ENCODE measurements at regions not wholly inside any gene's neighbourhood (a gene's known extent, or its start where the extent isn't known, plus 50 kb on each side); places are given as distances from the start of the nearest gene placed in this dataset.

DNA sequence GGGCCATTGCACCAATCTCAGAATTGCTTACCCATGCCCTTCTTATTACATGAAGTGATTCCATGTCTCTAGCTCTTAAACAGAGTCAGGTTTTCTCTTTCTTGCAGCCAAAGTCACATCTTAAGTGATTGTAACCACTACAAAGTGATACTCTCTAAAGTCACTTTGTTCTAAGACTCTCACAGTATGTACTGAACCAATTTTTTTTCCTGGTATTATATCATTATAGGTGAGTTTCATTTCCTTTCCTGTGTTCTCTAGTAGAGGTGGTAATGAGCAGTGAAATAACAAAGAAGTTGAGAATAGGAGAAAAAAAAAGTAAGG is 66.3 kb upstream of the DARS1 start:
- intact Hi-C loops (cut with micrococcal nuclease; ENCODE audit: unreplicated experiment) (no loop called here), in situ Hi-C loops (cut with HindIII; ENCODE audit: low pct_unique_long_range_greater_than_20kb, low sequenced_read_pairs) (no loop called here)
- TF ChIP-seq, protein P1, sequence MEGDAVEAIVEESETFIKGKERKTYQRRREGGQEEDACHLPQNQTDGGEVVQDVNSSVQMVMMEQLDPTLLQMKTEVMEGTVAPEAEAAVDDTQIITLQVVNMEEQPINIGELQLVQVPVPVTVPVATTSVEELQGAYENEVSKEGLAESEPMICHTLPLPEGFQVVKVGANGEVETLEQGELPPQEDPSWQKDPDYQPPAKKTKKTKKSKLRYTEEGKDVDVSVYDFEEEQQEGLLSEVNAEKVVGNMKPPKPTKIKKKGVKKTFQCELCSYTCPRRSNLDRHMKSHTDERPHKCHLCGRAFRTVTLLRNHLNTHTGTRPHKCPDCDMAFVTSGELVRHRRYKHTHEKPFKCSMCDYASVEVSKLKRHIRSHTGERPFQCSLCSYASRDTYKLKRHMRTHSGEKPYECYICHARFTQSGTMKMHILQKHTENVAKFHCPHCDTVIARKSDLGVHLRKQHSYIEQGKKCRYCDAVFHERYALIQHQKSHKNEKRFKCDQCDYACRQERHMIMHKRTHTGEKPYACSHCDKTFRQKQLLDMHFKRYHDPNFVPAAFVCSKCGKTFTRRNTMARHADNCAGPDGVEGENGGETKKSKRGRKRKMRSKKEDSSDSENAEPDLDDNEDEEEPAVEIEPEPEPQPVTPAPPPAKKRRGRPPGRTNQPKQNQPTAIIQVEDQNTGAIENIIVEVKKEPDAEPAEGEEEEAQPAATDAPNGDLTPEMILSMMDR (IDR thresholded peaks at IDR 0.05): no peak
- TF ChIP-seq SIN3A (IDR thresholded peaks at IDR 0.05; ENCODE audit: borderline replicate concordance, insufficient read depth, low read depth, low read length) (no peak), POLR2AphosphoS5 (IDR thresholded peaks at IDR 0.05; ENCODE audit: low read depth, low read length) (no peak), TCF7L2 (IDR thresholded peaks at IDR 0.05; ENCODE audit: low read depth, low read length) (no peak)
- TF ChIP-seq, protein P2, sequence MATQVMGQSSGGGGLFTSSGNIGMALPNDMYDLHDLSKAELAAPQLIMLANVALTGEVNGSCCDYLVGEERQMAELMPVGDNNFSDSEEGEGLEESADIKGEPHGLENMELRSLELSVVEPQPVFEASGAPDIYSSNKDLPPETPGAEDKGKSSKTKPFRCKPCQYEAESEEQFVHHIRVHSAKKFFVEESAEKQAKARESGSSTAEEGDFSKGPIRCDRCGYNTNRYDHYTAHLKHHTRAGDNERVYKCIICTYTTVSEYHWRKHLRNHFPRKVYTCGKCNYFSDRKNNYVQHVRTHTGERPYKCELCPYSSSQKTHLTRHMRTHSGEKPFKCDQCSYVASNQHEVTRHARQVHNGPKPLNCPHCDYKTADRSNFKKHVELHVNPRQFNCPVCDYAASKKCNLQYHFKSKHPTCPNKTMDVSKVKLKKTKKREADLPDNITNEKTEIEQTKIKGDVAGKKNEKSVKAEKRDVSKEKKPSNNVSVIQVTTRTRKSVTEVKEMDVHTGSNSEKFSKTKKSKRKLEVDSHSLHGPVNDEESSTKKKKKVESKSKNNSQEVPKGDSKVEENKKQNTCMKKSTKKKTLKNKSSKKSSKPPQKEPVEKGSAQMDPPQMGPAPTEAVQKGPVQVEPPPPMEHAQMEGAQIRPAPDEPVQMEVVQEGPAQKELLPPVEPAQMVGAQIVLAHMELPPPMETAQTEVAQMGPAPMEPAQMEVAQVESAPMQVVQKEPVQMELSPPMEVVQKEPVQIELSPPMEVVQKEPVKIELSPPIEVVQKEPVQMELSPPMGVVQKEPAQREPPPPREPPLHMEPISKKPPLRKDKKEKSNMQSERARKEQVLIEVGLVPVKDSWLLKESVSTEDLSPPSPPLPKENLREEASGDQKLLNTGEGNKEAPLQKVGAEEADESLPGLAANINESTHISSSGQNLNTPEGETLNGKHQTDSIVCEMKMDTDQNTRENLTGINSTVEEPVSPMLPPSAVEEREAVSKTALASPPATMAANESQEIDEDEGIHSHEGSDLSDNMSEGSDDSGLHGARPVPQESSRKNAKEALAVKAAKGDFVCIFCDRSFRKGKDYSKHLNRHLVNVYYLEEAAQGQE (IDR thresholded peaks at IDR 0.05; ENCODE audit: insufficient read depth in 1 of 2, low read depth in 2 of 2, low read length in 1 of 2): no peak
- Histone ChIP-seq H3K27ac (ENCODE audit: low read length) (no peak overlapping the region), H3K36me3 (ENCODE audit: control insufficient read depth, insufficient read depth, low read length) (no peaks in the 10 kb centered on the region), H3K4me1 (ENCODE audit: control insufficient read depth, insufficient read depth, low read length) (no peaks in the 10 kb centered on the region), H3K4me3 (ENCODE audit: low read depth in 2 of 2, low read length in 2 of 2) (no peak overlapping the region), H3K9me3 (ENCODE audit: control insufficient read depth, insufficient read depth, low read depth, low read length) (no peaks in the 10 kb centered on the region), H3K27me3 (ENCODE audit: control insufficient read depth, insufficient read depth, low read length) (0 out of 2 replicates have a peak, but pooled peaks cover 2% of the 10 kb centered on the region)
- ChIA-PET CTCF (no interaction called here), POLR2A (no interaction called here)
- DNase-seq (ENCODE audit: low read depth, low spot score) (no peak), ATAC-seq (no peak)
- BruUV-seq (replicated peaks): no TSS peak

DNA sequence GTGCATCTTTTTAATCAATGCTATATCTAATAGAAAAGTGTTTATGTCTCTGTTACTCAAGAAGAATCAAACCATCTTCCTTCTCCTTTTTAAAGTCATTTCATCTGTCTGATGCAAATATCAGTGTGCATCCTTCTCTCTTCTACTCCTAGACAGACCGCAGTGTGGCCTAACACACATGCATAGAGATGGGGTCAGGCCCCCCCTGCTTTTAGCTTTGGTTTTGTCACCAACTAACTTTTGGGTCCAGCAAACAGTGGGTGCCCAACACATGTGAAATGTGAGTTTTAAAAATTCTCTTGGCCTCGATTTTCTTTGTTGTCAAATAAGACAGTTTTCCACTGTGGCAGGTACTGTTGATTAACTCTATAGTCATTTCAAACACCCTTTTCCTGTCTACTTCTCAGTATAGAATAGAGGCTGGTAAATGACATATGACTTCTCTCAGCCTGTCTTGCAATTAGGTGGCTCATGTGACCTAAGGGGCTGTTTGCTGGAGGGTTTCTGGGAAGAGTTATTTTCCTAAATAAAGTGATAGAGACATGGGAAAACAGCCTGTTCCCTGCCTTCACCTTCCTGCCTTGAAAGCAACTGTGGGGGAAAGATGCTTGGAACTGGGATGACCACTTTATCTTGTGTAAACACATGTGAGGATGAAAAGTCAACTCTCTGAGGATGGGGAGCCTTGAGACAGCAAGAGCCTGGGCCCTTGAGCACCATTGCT is 65.7 kb upstream of the DARS1 start:
- CTCF ChIA-PET: no interaction called here
- TF ChIP-seq SIN3A (IDR thresholded peaks at IDR 0.05; ENCODE audit: borderline replicate concordance, insufficient read depth, low read depth, low read length) (no peak), POLR2AphosphoS5 (IDR thresholded peaks at IDR 0.05; ENCODE audit: low read depth, low read length) (no peak), TCF7L2 (IDR thresholded peaks at IDR 0.05; ENCODE audit: low read depth, low read length) (no peak)
- TF ChIP-seq, protein P1 (IDR thresholded peaks at IDR 0.05): no peak
- TF ChIP-seq, protein P2 (IDR thresholded peaks at IDR 0.05; ENCODE audit: insufficient read depth in 1 of 2, low read depth in 2 of 2, low read length in 1 of 2): no peak
- Histone ChIP-seq H3K4me1 (ENCODE audit: control insufficient read depth, insufficient read depth, low read length) (no peaks in the 10 kb centered on the region), H3K4me3 (ENCODE audit: low read depth in 2 of 2, low read length in 2 of 2) (no peak overlapping the region), H3K9me3 (ENCODE audit: control insufficient read depth, insufficient read depth, low read depth, low read length) (no peaks in the 10 kb centered on the region), H3K36me3 (ENCODE audit: control insufficient read depth, insufficient read depth, low read length) (no peaks in the 10 kb centered on the region), H3K27ac (ENCODE audit: low read length) (no peak overlapping the region), H3K27me3 (ENCODE audit: control insufficient read depth, insufficient read depth, low read length) (0 out of 2 replicates have a peak, but pooled peaks cover 2% of the 10 kb centered on the region)
- in situ Hi-C loops (cut with HindIII; ENCODE audit: low pct_unique_long_range_greater_than_20kb, low sequenced_read_pairs): no loop called here
- no TSS peak for BruUV-seq (replicated peaks)
- DNase-seq (ENCODE audit: low read depth, low spot score) (no peak), ATAC-seq (no peak)
- intact Hi-C loops (cut with micrococcal nuclease; ENCODE audit: unreplicated experiment): no loop called here
- POLR2A ChIA-PET: no interaction called here
